GM12864 (cell line): ENCODE measurements at regions not wholly inside any gene's neighbourhood (a gene's known extent, or its start where the extent isn't known, plus 50 kb on each side); places are given as distances from the start of the nearest gene placed in this dataset.

Experiments used
- DNase-seq: peaks from one replicate; pipeline ENCODE4 v3.0.0-alpha.2; 2011; ENCODE audit warnings: low read depth
- H3K4me3 ChIP-seq: 2 replicates; pipeline ENCODE4 v1.5.1; 2011; ENCODE audit warnings: mild to moderate bottlenecking, low read depth, low read length, control low read depth
- CTCF ChIP-seq: IDR thresholded peaks from 2 replicates; pipeline ENCODE4 v1.5.1; 2011; ENCODE audit warnings: low read depth, mild to moderate bottlenecking, moderate library complexity, low read length, control low read depth, inconsistent platforms; ENCODE audit errors: missing control alignments

- no peak for DNase-seq
- no peak overlapping the region for H3K4me3 ChIP-seq
- TF ChIP-seq CTCF = no peak
Measured at GRCh38 chr12:126163984-126164383, 1098.7 kb downstream of the AACS start.

- no peak for TF ChIP-seq CTCF
- no peak overlapping the region for H3K4me3 ChIP-seq
- DNase-seq = no peak
Measured at GRCh38 chr12:126171937-126172559, 1106.8 kb downstream of the AACS start.

- DNase-seq = no peak
- H3K4me3 ChIP-seq = no peak overlapping the region
- TF ChIP-seq CTCF = no peak
Measured at GRCh38 chr12:126182619-126183236, 1117.5 kb downstream of the AACS start.

- TF ChIP-seq CTCF = no peak
- no peak overlapping the region for H3K4me3 ChIP-seq
- DNase-seq = no peak
Measured at GRCh38 chr12:126185025-126185424, 1119.8 kb downstream of the AACS start.

- TF ChIP-seq CTCF = no peak
- H3K4me3 ChIP-seq = no peak overlapping the region
- no peak for DNase-seq
Measured at GRCh38 chr12:126189856-126190255, 1124.6 kb downstream of the AACS start.

- no peak overlapping the region for H3K4me3 ChIP-seq
- TF ChIP-seq CTCF = no peak
- DNase-seq = no peak
Measured at GRCh38 chr12:126191031-126191891, 1126.0 kb downstream of the AACS start.
